ENCODE measurements at regions not wholly inside any gene's neighbourhood (a gene's known extent, or its start where the extent isn't known, plus 50 kb on each side); places are given as distances from the start of the nearest gene placed in this dataset.

GRCh38 chr16:18037051-18037450 lies 299.5 kb downstream of the NPIPA8 start:
- no peak for TF ChIP-seq ZBTB7A (IDR thresholded peaks at IDR 0.05; ENCODE audit: low read depth)
- no peak for TF ChIP-seq NFIC (IDR thresholded peaks at IDR 0.05)
- no peak for TF ChIP-seq MAX (IDR thresholded peaks at IDR 0.05)
- no peak for TF ChIP-seq CEBPB (IDR thresholded peaks at IDR 0.05)
- TF ChIP-seq EP300 (IDR thresholded peaks at IDR 0.05; ENCODE audit: borderline replicate concordance) = no peak
- no peak for TF ChIP-seq CREB1 (IDR thresholded peaks at IDR 0.05; ENCODE audit: low read depth)
- no peak for TF ChIP-seq FOXM1 (IDR thresholded peaks at IDR 0.05; ENCODE audit: borderline replicate concordance, low read depth)
- TF ChIP-seq RAD21 (IDR thresholded peaks at IDR 0.05; ENCODE audit: low read depth) = no peak

Data from Ishikawa (cell line).